HEK293 (cell line): ENCODE measurements at regions not wholly inside any gene's neighbourhood (a gene's known extent, or its start where the extent isn't known, plus 50 kb on each side); places are given as distances from the start of the nearest gene placed in this dataset.

Experiments used
- CTCF ChIP-seq: fragments of 450-650 bp; formaldehyde crosslinking; IDR thresholded peaks from 2 replicates; pipeline ENCODE4 v1.5.1; 2016; ENCODE audit warnings: missing biosample characterization, missing genetic modification characterization
- PBX3 ChIP-seq: sonication (generic); formaldehyde crosslinking; IDR thresholded peaks from 2 replicates; pipeline ENCODE4 v1.8.1; 2022; ENCODE audit warnings: mild to moderate bottlenecking, moderate library complexity, missing genetic modification reagents
- PRDM1 ChIP-seq: fragments of 450-650 bp; formaldehyde crosslinking; IDR thresholded peaks from 2 replicates; pipeline ENCODE4; 2016; ENCODE audit warnings: missing biosample characterization, missing genetic modification characterization
- PRDM2 ChIP-seq: fragments of 450-650 bp; formaldehyde crosslinking; IDR thresholded peaks from 2 replicates; pipeline ENCODE4 v1.5.1; 2016; ENCODE audit warnings: missing biosample characterization, missing genetic modification characterization, borderline replicate concordance
- ZFHX2 ChIP-seq: fragments of 450-650 bp; formaldehyde crosslinking; conservative IDR thresholded peaks from 2 replicates; pipeline ENCODE4 v1.5.1; 2016; ENCODE audit warnings: missing biosample characterization, missing genetic modification characterization
- ZFP41 ChIP-seq: fragments of 450-650 bp; formaldehyde crosslinking; IDR thresholded peaks from 2 replicates; pipeline ENCODE4 v1.5.1; 2016; ENCODE audit warnings: missing biosample characterization, missing genetic modification characterization, borderline replicate concordance
- ZNF132 ChIP-seq: fragments of 450-650 bp; formaldehyde crosslinking; IDR thresholded peaks from 2 replicates; pipeline ENCODE4 v1.5.1; 2017; ENCODE audit warnings: missing biosample characterization, missing genetic modification characterization, borderline replicate concordance
- ZNF138 ChIP-seq: fragments of 450-650 bp; formaldehyde crosslinking; IDR thresholded peaks from 2 replicates; pipeline ENCODE4 v1.5.1; 2016; ENCODE audit warnings: missing biosample characterization, missing genetic modification characterization, borderline replicate concordance
- ZNF280C ChIP-seq: fragments of 450-650 bp; formaldehyde crosslinking; IDR thresholded peaks from 2 replicates; pipeline ENCODE4 v1.5.1; 2016; ENCODE audit warnings: missing biosample characterization, missing genetic modification characterization
- ZNF354C ChIP-seq: fragments of 450-650 bp; formaldehyde crosslinking; IDR thresholded peaks from 2 replicates; pipeline ENCODE4 v1.5.1; 2016; ENCODE audit warnings: missing biosample characterization, missing genetic modification characterization, low read depth, borderline replicate concordance
- ZNF423 ChIP-seq: fragments of 450-650 bp; formaldehyde crosslinking; IDR thresholded peaks from 2 replicates; pipeline ENCODE4 v1.5.1; 2016; ENCODE audit warnings: missing biosample characterization, missing genetic modification characterization
- ZNF488 ChIP-seq: fragments of 450-650 bp; formaldehyde crosslinking; IDR thresholded peaks from 2 replicates; pipeline ENCODE4 v1.5.1; 2016; ENCODE audit warnings: missing biosample characterization, missing genetic modification characterization
- ZNF621 ChIP-seq: fragments of 450-650 bp; formaldehyde crosslinking; IDR thresholded peaks from 2 replicates; pipeline ENCODE4 v1.5.1; 2017; ENCODE audit warnings: missing biosample characterization, missing genetic modification characterization

GRCh38 chr7:80018941-80019808 lies 115.5 kb upstream of the GNAI1 start (continued):
- TF ChIP-seq ZNF280C (tag by site-specific recombination) (no peak), ZFHX2 (tag by site-specific recombination) (no peak), ZNF423 (tag by site-specific recombination) (no peak), ZNF138 (no peak), PRDM1 (tag by site-specific recombination) (no peak), ZNF132 (no peak), ZNF488 (tag by site-specific recombination) (no peak), ZFP41 (tag by site-specific recombination) (no peak), PBX3 (no peak), PRDM2 (tag by site-specific recombination) (no peak), CTCF (tag by site-specific recombination) (peak; percentile 40; the same call in 1 of the 2 replicates), ZNF621 (no peak), ZNF354C (tag by site-specific recombination) (no peak)
- TF ChIP-seq, all 188 proteins: peak for 9
